ENCODE measurements at regions not wholly inside any gene's neighbourhood (a gene's known extent, or its start where the extent isn't known, plus 50 kb on each side); places are given as distances from the start of the nearest gene placed in this dataset.

GRCh38 chr15:69955240-69955894 lies 142.3 kb downstream of the TLE3 start:
- DNase-seq: no peak

GRCh38 chr15:69956417-69956816 lies 141.3 kb downstream of the TLE3 start:
- no peak for DNase-seq
- Histone ChIP-seq H3K27me3 (ENCODE audit: control insufficient read depth, insufficient read depth, low read length) (no peaks in the 10 kb centered on the region), H3K4me3 (ENCODE audit: insufficient read depth, low read depth, low read length) (no peak overlapping the region), H3K36me3 (replicated peaks; ENCODE audit: control insufficient read depth, insufficient read depth, low read length) (no peaks in the 10 kb centered on the region)

More at GRCh38 chr15:69955240-69955894, 142.3 kb downstream of the TLE3 start:
- H3K27me3 ChIP-seq (ENCODE audit: control insufficient read depth, insufficient read depth, low read length): no peaks in the 10 kb centered on the region
- no peak overlapping the region for H3K4me3 ChIP-seq (ENCODE audit: insufficient read depth, low read depth, low read length)
- H3K36me3 ChIP-seq (replicated peaks; ENCODE audit: control insufficient read depth, insufficient read depth, low read length): no peaks in the 10 kb centered on the region

GRCh38 chr15:69957175-69957574 lies 140.5 kb downstream of the TLE3 start:
- Histone ChIP-seq H3K36me3 (replicated peaks; ENCODE audit: control insufficient read depth, insufficient read depth, low read length) (no peaks in the 10 kb centered on the region), H3K4me3 (ENCODE audit: insufficient read depth, low read depth, low read length) (no peak overlapping the region), H3K27me3 (ENCODE audit: control insufficient read depth, insufficient read depth, low read length) (no peaks in the 10 kb centered on the region)
- no peak for DNase-seq

- Histone ChIP-seq H3K27me3 (ENCODE audit: control insufficient read depth, insufficient read depth, low read length) (no peaks in the 10 kb centered on the region), H3K4me3 (ENCODE audit: insufficient read depth, low read depth, low read length) (no peak overlapping the region), H3K36me3 (replicated peaks; ENCODE audit: control insufficient read depth, insufficient read depth, low read length) (no peaks in the 10 kb centered on the region)
- DNase-seq: peak; percentile 47
These were observed 139.1 kb downstream of the TLE3 start for GRCh38 chr15:69958496-69959084.

- no peaks in the 10 kb centered on the region for H3K36me3 ChIP-seq (replicated peaks; ENCODE audit: control insufficient read depth, insufficient read depth, low read length)
- no peak overlapping the region for H3K4me3 ChIP-seq (ENCODE audit: insufficient read depth, low read depth, low read length)
- no peaks in the 10 kb centered on the region for H3K27me3 ChIP-seq (ENCODE audit: control insufficient read depth, insufficient read depth, low read length)
- DNase-seq: no peak
These were observed 135.2 kb downstream of the TLE3 start for GRCh38 chr15:69962561-69962960.

GRCh38 chr15:69963385-69963784 lies 134.3 kb downstream of the TLE3 start:
- Histone ChIP-seq H3K36me3 (replicated peaks; ENCODE audit: control insufficient read depth, insufficient read depth, low read length) (no peaks in the 10 kb centered on the region), H3K27me3 (ENCODE audit: control insufficient read depth, insufficient read depth, low read length) (no peaks in the 10 kb centered on the region), H3K4me3 (ENCODE audit: insufficient read depth, low read depth, low read length) (no peak overlapping the region)
- no peak for DNase-seq

- Histone ChIP-seq H3K36me3 (replicated peaks; ENCODE audit: control insufficient read depth, insufficient read depth, low read length) (no peaks in the 10 kb centered on the region), H3K27me3 (ENCODE audit: control insufficient read depth, insufficient read depth, low read length) (no peaks in the 10 kb centered on the region; the same call in 1 of the 2 replicates), H3K4me3 (ENCODE audit: insufficient read depth, low read depth, low read length) (no peak overlapping the region)
- no peak for DNase-seq
These were observed 125.9 kb downstream of the TLE3 start for GRCh38 chr15:69971771-69972170.

GRCh38 chr15:69972436-69972835 lies 125.3 kb downstream of the TLE3 start:
- DNase-seq: no peak
- no peaks in the 10 kb centered on the region for H3K36me3 ChIP-seq (replicated peaks; ENCODE audit: control insufficient read depth, insufficient read depth, low read length)
- H3K27me3 ChIP-seq (ENCODE audit: control insufficient read depth, insufficient read depth, low read length): no peaks in the 10 kb centered on the region; the same call in 1 of the 2 replicates
- H3K4me3 ChIP-seq (ENCODE audit: insufficient read depth, low read depth, low read length): no peak overlapping the region

GRCh38 chr15:69973102-69973714 lies 124.5 kb downstream of the TLE3 start:
- Histone ChIP-seq H3K4me3 (ENCODE audit: insufficient read depth, low read depth, low read length) (no peak overlapping the region), H3K36me3 (replicated peaks; ENCODE audit: control insufficient read depth, insufficient read depth, low read length) (no peaks in the 10 kb centered on the region), H3K27me3 (ENCODE audit: control insufficient read depth, insufficient read depth, low read length) (no peaks in the 10 kb centered on the region; the same call in 1 of the 2 replicates)
- no peak for DNase-seq

- no peak for DNase-seq
- H3K27me3 ChIP-seq (ENCODE audit: control insufficient read depth, insufficient read depth, low read length): no peaks in the 10 kb centered on the region; the same call in 1 of the 2 replicates
- H3K36me3 ChIP-seq (replicated peaks; ENCODE audit: control insufficient read depth, insufficient read depth, low read length): no peaks in the 10 kb centered on the region
- no peak overlapping the region for H3K4me3 ChIP-seq (ENCODE audit: insufficient read depth, low read depth, low read length)
These were observed 123.8 kb downstream of the TLE3 start for GRCh38 chr15:69973880-69974279.

GRCh38 chr15:69974321-69974720 lies 123.4 kb downstream of the TLE3 start:
- Histone ChIP-seq H3K4me3 (ENCODE audit: insufficient read depth, low read depth, low read length) (no peak overlapping the region), H3K27me3 (ENCODE audit: control insufficient read depth, insufficient read depth, low read length) (no peaks in the 10 kb centered on the region; the same call in 1 of the 2 replicates), H3K36me3 (replicated peaks; ENCODE audit: control insufficient read depth, insufficient read depth, low read length) (no peaks in the 10 kb centered on the region)
- no peak for DNase-seq

GRCh38 chr15:69976366-69976994 lies 121.2 kb downstream of the TLE3 start:
- no peaks in the 10 kb centered on the region for H3K36me3 ChIP-seq (replicated peaks; ENCODE audit: control insufficient read depth, insufficient read depth, low read length)
- H3K4me3 ChIP-seq (ENCODE audit: insufficient read depth, low read depth, low read length): no peak overlapping the region
- peak; percentile 59 for DNase-seq
- H3K27me3 ChIP-seq (ENCODE audit: control insufficient read depth, insufficient read depth, low read length): no peaks in the 10 kb centered on the region; the same call in 1 of the 2 replicates

- DNase-seq: no peak
- no peaks in the 10 kb centered on the region; the same call in 1 of the 2 replicates for H3K27me3 ChIP-seq (ENCODE audit: control insufficient read depth, insufficient read depth, low read length)
- no peak overlapping the region for H3K4me3 ChIP-seq (ENCODE audit: insufficient read depth, low read depth, low read length)
- H3K36me3 ChIP-seq (replicated peaks; ENCODE audit: control insufficient read depth, insufficient read depth, low read length): no peaks in the 10 kb centered on the region
These were observed 119.1 kb downstream of the TLE3 start for GRCh38 chr15:69978603-69979002.

GRCh38 chr15:69979262-69979661 lies 118.5 kb downstream of the TLE3 start:
- Histone ChIP-seq H3K4me3 (ENCODE audit: insufficient read depth, low read depth, low read length) (no peak overlapping the region), H3K36me3 (replicated peaks; ENCODE audit: control insufficient read depth, insufficient read depth, low read length) (no peaks in the 10 kb centered on the region), H3K27me3 (ENCODE audit: control insufficient read depth, insufficient read depth, low read length) (no peaks in the 10 kb centered on the region; the same call in 1 of the 2 replicates)
- DNase-seq: peak; percentile 65

GRCh38 chr15:69979783-69980182 lies 117.9 kb downstream of the TLE3 start:
- Histone ChIP-seq H3K27me3 (ENCODE audit: control insufficient read depth, insufficient read depth, low read length) (no peaks in the 10 kb centered on the region; the same call in 1 of the 2 replicates), H3K4me3 (ENCODE audit: insufficient read depth, low read depth, low read length) (no peak overlapping the region), H3K36me3 (replicated peaks; ENCODE audit: control insufficient read depth, insufficient read depth, low read length) (no peaks in the 10 kb centered on the region)
- no peak for DNase-seq
